Body of pancreas (tissue), 4 donors: ENCODE measurements at regions not wholly inside any gene's neighbourhood (a gene's known extent, or its start where the extent isn't known, plus 50 kb on each side); places are given as distances from the start of the nearest gene placed in this dataset.

Experiments
- ATAC-seq: fragments of 150-250 bp; one replicate; pipeline ENCODE4 v1.9.1; 2016
- DNase-seq, 4 donors: peaks; one replicate each; pipeline ENCODE4 v3.0.0-alpha.2; 2019
- H3K27ac ChIP-seq, 4 donors: fragments of 200-600 bp; sonication (generic); 1 replicate in 3 of 4; 2 replicates in 1 of 4; pipeline versions ENCODE4 v1.5.1 to v1.6.1; 2016 to 2019; ENCODE audit warnings: mild to moderate bottlenecking in 1 of 4, mixed read lengths in 1 of 4, moderate library complexity in 1 of 4
- H3K27me3 ChIP-seq, 2 donors: fragments of 200-600 bp; sonication (generic); one replicate each; pipeline ENCODE4 v1.6.0; 2016; ENCODE audit warnings: mild to moderate bottlenecking in 1 of 2
- H3K36me3 ChIP-seq, 2 donors: fragments of 200-600 bp; sonication (generic); replicated peaks in 1 of 2; 2 replicates each; pipeline ENCODE4 v1.5.1; 2016; ENCODE audit warnings: low read depth in 2 of 2; ENCODE audit not compliant: insufficient read depth in 1 of 2
- H3K4me1 ChIP-seq: fragments of 200-600 bp; sonication (generic); one replicate; pipeline ENCODE4 v1.6.0; 2016
- H3K4me3 ChIP-seq, 2 donors: fragments of 200-600 bp; sonication (generic); 1 replicate in 1 of 2; 2 replicates in 1 of 2; pipeline ENCODE4 v1.5.1; 2016 to 2019
- H3K9me3 ChIP-seq, 3 donors: fragments of 200-600 bp; sonication (generic); 1 replicate in 2 of 3; 2 replicates in 1 of 3; pipeline ENCODE4 v1.5.1; 2016
- POLR2A ChIP-seq, 3 donors: fragments of 450-650 bp; IDR thresholded peaks; one replicate each; pipeline ENCODE4 v1.6.1; 2016; ENCODE audit warnings: antibody characterized with exemption in 3 of 3, mild to moderate bottlenecking in 2 of 3
- WGBS, 2 donors: methylation state at CpG; one replicate each; pipeline ENCODE4 v1.1.5; 2017; 5-methylcytosine and 5-hydroxymethylcytosine counted together
- intact Hi-C: fragments of 100-400 bp; cut with DNase I; formaldehyde crosslinking; loops from one replicate; pipeline ENCODE4 v1.15.1; 2023
- TF ChIP-seq, protein P1 (sequence below), 7 experiments: fragments of 450-650 bp in 4 of 7; fragments of 200-600 bp in 3 of 7; sonication (generic) in 3 of 7; IDR thresholded peaks; one replicate each; pipeline ENCODE4 v1.5.1; 2016 to 2019; ENCODE audit warnings: antibody characterized with exemption in 7 of 7

GRCh38 chr1:4312024-4312423, 342.4 kb upstream of the AJAP1 start:
- intact Hi-C loops = no loop called here
- WGBS, 2 donors = 60 to 68% methylated on average over 6 of the region's 6 CpGs
- TF ChIP-seq, protein P1, sequence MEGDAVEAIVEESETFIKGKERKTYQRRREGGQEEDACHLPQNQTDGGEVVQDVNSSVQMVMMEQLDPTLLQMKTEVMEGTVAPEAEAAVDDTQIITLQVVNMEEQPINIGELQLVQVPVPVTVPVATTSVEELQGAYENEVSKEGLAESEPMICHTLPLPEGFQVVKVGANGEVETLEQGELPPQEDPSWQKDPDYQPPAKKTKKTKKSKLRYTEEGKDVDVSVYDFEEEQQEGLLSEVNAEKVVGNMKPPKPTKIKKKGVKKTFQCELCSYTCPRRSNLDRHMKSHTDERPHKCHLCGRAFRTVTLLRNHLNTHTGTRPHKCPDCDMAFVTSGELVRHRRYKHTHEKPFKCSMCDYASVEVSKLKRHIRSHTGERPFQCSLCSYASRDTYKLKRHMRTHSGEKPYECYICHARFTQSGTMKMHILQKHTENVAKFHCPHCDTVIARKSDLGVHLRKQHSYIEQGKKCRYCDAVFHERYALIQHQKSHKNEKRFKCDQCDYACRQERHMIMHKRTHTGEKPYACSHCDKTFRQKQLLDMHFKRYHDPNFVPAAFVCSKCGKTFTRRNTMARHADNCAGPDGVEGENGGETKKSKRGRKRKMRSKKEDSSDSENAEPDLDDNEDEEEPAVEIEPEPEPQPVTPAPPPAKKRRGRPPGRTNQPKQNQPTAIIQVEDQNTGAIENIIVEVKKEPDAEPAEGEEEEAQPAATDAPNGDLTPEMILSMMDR (IDR thresholded peaks at IDR 0.05) = no peak
- no peak for TF ChIP-seq POLR2A (IDR thresholded peaks at IDR 0.05)
- no peak for DNase-seq
- Histone ChIP-seq H3K4me1 (no peaks in the 10 kb centered on the region), H3K36me3 (no peaks in the 10 kb centered on the region), H3K4me3 (no peak overlapping the region), H3K27me3 (no peaks in the 10 kb centered on the region), H3K27ac (no peak overlapping the region), H3K9me3 (no peaks in the 10 kb centered on the region)
- no peak for ATAC-seq

GRCh38 chr1:4315202-4315601, 339.2 kb upstream of the AJAP1 start:
- intact Hi-C loops = no loop called here
- TF ChIP-seq, protein P1 (IDR thresholded peaks at IDR 0.05) = no peak
- TF ChIP-seq POLR2A (IDR thresholded peaks at IDR 0.05) = no peak
- no peak for DNase-seq
- H3K9me3 ChIP-seq = no peaks in the 10 kb centered on the region
- H3K27ac ChIP-seq = no peak overlapping the region
- no peak for ATAC-seq
- H3K4me3 ChIP-seq = no peak overlapping the region
- H3K4me1 ChIP-seq = no peaks in the 10 kb centered on the region
- 31 to 44% methylated on average over 4 of the region's 4 CpGs for WGBS, 2 donors
- H3K36me3 ChIP-seq = no peaks in the 10 kb centered on the region
- H3K27me3 ChIP-seq = no peaks in the 10 kb centered on the region

- no peaks in the 10 kb centered on the region for H3K9me3 ChIP-seq
- no peak overlapping the region for H3K4me3 ChIP-seq
- intact Hi-C loops = no loop called here
- no peaks in the 10 kb centered on the region for H3K36me3 ChIP-seq
- DNase-seq (no peak), ATAC-seq (no peak)
- WGBS, 2 donors = 51 to 57% methylated on average over 6 of the region's 6 CpGs
- no peak for TF ChIP-seq POLR2A (IDR thresholded peaks at IDR 0.05)
- TF ChIP-seq, protein P1 (IDR thresholded peaks at IDR 0.05) = no peak
- H3K27me3 ChIP-seq = no peaks in the 10 kb centered on the region
- no peak overlapping the region for H3K27ac ChIP-seq
- H3K4me1 ChIP-seq = no peaks in the 10 kb centered on the region
Observed at GRCh38 chr1:4317207-4317606, 337.2 kb upstream of the AJAP1 start.

GRCh38 chr1:4318720-4319119, 335.7 kb upstream of the AJAP1 start:
- no peak for ATAC-seq
- Histone ChIP-seq H3K4me3 (no peak overlapping the region), H3K36me3 (no peaks in the 10 kb centered on the region), H3K4me1 (no peaks in the 10 kb centered on the region), H3K27me3 (no peaks in the 10 kb centered on the region), H3K9me3 (no peaks in the 10 kb centered on the region), H3K27ac (no peak overlapping the region)
- intact Hi-C loops = no loop called here
- 50 to 81% methylated on average over 8 of the region's 8 CpGs for WGBS, 2 donors
- TF ChIP-seq POLR2A (IDR thresholded peaks at IDR 0.05) = no peak
- TF ChIP-seq, protein P1 (IDR thresholded peaks at IDR 0.05) = no peak
- DNase-seq = no peak

- H3K4me3 ChIP-seq = no peak overlapping the region
- ATAC-seq = no peak
- no peaks in the 10 kb centered on the region for H3K9me3 ChIP-seq
- no peaks in the 10 kb centered on the region for H3K27me3 ChIP-seq
- no peaks in the 10 kb centered on the region for H3K36me3 ChIP-seq
- H3K4me1 ChIP-seq = no peaks in the 10 kb centered on the region
- no peak for DNase-seq
- TF ChIP-seq, protein P1 (IDR thresholded peaks at IDR 0.05) = no peak
- TF ChIP-seq POLR2A (IDR thresholded peaks at IDR 0.05) = no peak
- H3K27ac ChIP-seq = no peak overlapping the region
- intact Hi-C loops = no loop called here
- WGBS, 2 donors = 48 to 49% methylated on average over 2 of the region's 2 CpGs
Observed at GRCh38 chr1:4319496-4319895, 334.9 kb upstream of the AJAP1 start.
